ENCODE measurements at regions not wholly inside any gene's neighbourhood (a gene's known extent, or its start where the extent isn't known, plus 50 kb on each side); places are given as distances from the start of the nearest gene placed in this dataset.

DNA sequence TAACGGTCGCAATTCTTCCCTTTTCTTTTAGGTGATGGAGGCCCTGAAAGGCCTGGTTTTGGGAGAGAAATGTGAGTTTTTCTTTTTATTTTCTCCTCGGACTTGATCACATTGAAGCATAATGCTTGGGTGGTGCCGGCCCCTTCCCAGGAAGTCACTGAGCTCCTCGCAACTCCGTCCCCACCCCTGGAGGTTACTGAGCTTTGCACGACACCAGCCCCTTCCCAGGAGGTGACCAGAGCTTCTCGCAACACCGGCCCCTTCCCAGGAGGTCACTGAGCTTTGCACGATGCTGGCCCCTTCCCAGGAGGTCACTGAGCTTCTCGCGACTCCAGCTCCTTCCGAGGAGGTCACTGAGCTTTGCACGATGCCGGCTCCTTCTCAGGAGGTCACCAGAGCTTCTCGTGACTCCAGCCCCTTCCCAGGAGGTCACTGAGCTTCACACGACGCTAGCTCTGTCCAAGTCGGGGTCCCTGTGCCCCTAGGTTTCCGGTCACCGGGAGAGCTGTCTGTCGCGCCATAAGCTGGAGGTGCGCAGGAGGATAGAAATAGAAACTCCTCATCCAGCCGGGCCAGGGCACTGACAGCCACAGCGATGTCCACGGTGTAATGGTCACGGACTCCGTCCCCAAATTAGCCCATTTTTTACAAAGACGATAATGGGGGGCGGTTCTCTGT, 586.4 kb downstream of the BRD1 start:
- DNase-seq, result no peak

GRCh38 chr22:49240472-49240871, 587.2 kb downstream of the BRD1 start:
- DNase-seq, result no peak

DNA sequence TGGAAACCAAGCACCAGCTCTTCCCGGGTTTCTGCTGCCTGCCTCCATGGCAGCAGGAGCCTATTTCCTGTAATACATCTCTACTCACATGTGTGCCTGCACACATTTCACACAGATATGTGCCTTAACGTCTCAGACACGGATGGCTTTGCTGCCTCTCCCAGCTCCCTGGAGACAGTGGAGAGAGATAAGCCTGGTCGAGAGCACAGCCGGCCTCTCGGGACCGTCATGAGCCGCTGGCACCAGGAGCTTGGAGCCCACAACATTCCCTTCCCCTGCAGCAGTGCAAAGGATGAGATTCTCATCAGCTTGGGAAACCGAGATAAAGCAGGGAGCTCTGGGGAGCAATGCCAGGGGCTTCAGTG, 587.7 kb downstream of the BRD1 start:
- no peak for DNase-seq

DNA sequence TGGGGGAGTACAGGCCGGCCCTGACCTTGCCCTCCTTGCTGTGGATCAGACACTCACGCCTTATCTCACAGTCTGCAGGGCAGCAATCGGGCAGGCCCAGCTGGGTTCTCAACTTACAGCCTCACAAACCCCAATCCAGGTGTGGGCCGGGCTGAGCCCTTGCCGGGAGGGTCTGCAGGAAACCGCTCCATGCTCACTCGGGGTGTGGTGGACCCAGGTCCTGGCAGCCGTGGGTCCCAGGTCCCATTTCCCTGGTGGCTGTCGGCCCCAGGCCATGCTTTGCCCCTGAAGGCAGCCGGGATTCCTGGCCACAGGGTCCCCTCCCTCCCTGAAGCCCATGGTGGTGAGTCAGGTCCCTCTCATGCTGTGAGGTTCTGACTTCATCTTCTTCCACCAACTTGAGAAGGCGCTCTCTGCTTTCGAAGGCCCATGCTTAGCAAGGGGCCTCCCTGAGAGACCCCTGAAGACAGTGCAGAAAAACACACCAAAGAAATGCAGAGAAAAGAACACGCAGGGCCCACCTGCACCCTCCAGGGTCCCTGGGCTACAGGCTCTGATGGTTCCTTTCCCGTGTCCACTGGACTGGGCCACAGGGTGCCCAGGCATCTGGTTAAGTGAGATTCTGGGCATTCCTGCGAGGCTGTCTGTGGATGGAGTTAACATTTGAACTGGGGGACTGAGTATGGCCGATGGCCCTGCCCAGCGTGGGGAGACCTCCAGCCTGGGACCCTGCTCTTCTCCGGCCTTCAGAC, 588.2 kb downstream of the BRD1 start:
- no peak for DNase-seq

- no peak for DNase-seq
Measured at GRCh38 chr22:49238181-49239141, 589.2 kb downstream of the BRD1 start.

- DNase-seq, result no peak
Measured at GRCh38 chr22:49237703-49238102, 590.0 kb downstream of the BRD1 start.

DNA sequence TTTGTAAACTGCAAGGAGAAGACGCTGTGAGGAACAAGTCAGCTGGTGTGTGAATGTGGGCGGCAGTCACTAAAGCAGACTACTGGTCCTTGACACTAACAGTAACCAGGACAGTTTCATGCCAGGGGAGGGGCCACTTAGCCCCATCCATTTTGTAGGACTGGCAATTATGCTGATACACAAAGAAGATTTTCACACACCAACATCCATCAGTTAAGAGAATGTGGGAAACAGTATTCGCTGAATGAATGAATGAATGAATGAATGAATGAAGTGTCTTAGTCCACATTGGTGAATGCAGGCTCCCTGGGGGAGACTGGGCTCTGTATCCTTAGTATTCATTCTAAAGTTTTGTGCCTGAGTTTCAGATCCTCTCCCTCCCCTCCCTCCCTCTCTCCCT, 590.4 kb downstream of the BRD1 start:
- DNase-seq, result no peak

GRCh38 chr22:49236541-49237075, 591.1 kb downstream of the BRD1 start:
- DNase-seq, result no peak

DNA sequence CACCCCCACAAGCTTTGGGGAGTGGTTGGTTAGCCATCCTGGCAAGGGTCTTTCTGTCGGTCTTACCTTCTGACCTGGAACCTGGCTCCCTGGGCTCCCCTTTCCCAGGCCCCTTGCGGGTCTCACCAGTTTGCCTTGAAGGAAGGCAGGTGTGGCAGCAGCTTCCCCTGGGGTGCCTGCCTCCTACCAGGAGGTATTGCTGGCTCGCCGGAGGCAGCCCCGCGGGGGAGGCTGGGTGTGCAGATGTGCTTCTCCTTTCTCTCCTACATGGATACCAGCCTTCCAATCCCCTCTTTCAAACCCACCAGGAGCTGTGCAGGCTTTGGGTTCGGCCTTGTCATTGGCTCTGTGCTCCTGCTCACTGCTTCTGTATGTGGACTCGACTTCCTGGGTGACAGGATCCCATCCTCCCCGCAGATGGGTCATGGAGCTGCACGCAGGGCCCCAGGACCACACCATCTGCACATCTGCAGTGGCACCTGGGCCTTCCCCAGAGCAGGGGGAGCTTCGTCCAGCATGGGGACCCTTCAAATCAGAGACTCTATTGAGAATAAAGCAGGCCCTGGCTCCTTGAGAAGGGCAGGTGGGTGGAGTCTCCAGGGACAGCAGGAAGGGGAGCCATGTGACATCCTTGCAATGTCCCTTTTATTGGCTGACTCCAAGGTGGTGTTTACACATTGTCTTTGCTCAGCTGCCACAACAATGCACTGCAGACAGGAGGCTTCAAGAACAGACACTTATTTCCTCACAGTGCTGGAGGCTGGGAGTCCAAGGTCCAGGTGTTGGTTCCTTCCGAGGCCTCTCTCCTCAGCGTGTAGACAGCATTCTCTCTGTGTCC, 592.0 kb downstream of the BRD1 start:
- peak; percentile 85 for DNase-seq

- no peak for DNase-seq
Measured at GRCh38 chr22:49234459-49234858, 593.2 kb downstream of the BRD1 start.

GRCh38 chr22:49233507-49234100, 594.1 kb downstream of the BRD1 start:
- no peak for DNase-seq

DNA sequence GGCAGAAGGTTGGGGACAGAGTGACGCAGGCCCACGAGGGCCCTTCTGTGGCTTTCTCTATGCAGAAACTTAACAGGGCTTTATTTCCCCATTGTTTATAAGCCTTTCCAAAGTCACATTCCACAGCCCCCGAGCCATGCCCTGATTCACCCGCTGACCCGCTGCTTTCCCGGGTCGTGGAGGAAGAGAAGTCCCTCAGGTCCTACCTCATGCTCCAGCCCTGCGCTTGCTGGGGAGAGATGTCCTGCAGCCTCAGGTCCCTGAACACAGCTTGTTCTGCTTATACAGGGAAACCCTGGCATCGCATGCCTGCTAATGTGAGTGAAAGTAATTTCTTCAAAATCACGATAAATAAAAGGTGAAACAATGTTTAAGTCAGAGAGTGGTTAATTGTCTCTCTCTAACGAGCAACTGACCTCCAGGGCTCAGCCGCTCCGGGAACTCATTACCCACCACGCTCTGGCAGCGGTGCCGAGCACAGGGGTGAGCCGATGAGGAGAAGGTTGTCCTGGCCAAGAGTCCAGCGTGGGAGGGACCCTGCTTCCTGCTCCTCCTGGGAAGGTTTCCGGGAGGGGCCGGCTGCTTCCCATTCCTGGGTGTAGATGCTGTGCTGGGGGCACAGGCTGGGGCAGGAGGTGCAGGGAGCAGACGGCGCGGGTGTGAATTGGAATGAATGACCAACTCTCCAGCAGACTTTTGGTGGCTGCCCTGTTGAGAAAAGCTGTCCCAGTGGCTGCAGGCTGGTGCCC, 595.2 kb downstream of the BRD1 start:
- no peak for DNase-seq

DNA sequence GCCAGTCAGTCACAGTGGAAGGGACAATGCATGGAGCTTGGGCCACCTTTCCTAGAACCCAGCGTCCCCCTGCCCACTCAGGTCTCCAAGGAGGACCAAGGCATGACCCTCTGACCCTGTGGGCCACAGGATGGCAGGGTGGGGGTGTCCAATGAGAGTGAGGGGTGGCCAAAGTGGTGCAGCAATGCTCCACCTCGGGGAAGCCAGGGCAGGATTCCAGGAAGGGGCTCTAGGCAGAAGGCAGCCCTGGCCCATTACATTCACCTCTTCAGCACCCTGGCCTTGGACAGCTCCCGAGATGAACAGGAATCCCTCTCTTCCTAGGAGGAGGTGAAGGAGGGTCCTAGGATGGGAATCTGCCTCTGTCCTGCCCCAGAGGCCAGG, 597.5 kb downstream of the BRD1 start:
- DNase-seq, result no peak

- DNase-seq, result peak; percentile 32
Measured at GRCh38 chr22:49229483-49230193, 598.0 kb downstream of the BRD1 start.

GRCh38 chr22:49228431-49229037, 599.1 kb downstream of the BRD1 start:
- peak; percentile 25 for DNase-seq

DNA sequence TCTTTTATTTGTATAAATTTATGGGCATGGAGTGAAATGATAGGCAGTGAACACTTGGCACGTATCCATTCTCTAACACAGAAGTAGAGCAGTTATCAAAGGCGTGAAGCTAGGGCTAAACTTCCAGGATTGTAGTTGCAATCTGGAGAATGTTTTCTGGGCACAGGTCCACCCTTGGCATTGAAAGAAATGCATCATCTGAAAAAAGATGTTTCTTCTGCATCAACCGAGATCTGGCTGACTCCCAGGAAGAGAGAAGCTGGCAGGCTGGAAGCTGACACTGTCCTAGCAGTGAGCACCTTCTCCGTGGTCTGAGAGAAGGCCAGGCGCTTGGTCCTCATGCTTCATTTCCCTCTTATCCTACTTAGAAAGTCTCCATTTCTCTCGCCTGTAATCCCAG, 600.0 kb downstream of the BRD1 start:
- no peak for DNase-seq

DNA sequence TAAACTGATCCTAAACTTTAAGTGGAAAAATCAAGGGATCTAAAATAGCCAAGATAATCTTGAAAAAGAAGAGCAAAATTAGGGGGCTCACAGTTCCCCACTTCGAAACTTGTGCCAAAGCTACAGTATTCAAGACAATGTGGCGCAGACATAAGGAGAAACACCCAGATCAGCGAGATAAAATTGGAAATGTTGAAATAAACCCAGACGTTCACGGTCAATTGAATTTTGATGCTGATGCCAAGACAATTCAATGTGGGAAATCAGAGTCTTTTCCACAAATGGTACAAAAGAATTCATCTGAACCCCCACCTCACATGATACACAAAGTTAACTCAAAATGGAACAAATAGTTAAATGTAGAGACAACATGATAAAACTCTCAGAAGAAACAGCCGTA, 601.6 kb downstream of the BRD1 start:
- DNase-seq, result no peak

DNA sequence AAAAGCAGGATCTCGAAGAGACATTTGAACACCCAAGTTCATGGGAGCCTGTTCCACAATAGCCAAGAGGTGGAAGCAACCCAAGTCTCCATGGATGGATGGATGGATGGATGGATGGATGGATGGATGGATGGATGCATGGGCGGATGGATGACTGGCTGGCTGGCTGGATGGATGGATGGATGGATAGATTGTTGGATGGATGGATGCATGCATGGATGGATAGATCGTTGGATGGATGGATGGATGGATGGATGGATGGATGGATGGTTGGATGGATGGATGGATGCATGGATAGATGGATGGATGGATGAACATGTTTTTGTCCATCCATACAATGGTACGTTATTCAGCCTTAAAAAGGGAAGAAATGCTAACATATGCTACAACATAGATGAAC, 603.4 kb downstream of the BRD1 start:
- no peak for DNase-seq

- DNase-seq, result no peak
Measured at GRCh38 chr22:49218142-49218541, 609.5 kb downstream of the BRD1 start.

GRCh38 chr22:49216579-49216978, 611.1 kb downstream of the BRD1 start:
- no peak for DNase-seq

Data from NCI-H345 (cell line).